Kidney (tissue), 13 donors: ENCODE measurements at regions not wholly inside any gene's neighbourhood (a gene's known extent, or its start where the extent isn't known, plus 50 kb on each side); places are given as distances from the start of the nearest gene placed in this dataset.

Experiments
- DNase-seq, 5 donors: peaks; one replicate each; pipeline ENCODE4 v3.0.0-alpha.2; 2013 to 2020
- FAIRE-seq: peaks from 2 replicates; lab custom pipeline; 2012; peaks lifted over from hg19 to GRCh38; lab: Jason Lieb, UNC
- H3K27ac ChIP-seq, 2 donors: one replicate each; pipeline ENCODE4 v1.7.0; 2013; ENCODE audit warnings: low read depth in 2 of 2, low read length in 2 of 2, inconsistent platforms in 1 of 2
- H3K27me3 ChIP-seq: one replicate; pipeline ENCODE4 v1.7.1; 2013; ENCODE audit warnings: low read length, inconsistent platforms; ENCODE audit not compliant: control insufficient read depth, insufficient read depth
- H3K36me3 ChIP-seq, 3 donors: one replicate each; pipeline versions ENCODE4 v1.7.0 to v1.7.1; 2013; ENCODE audit warnings: low read length in 3 of 3, control low read depth in 1 of 3, inconsistent platforms in 1 of 3; ENCODE audit not compliant: insufficient read depth in 3 of 3, control insufficient read depth in 2 of 3
- H3K4me1 ChIP-seq, 3 donors: one replicate each; pipeline versions ENCODE4 v1.7.0 to v1.7.1; 2013; ENCODE audit warnings: low read length in 3 of 3, inconsistent platforms in 1 of 3, low read depth in 1 of 3; ENCODE audit not compliant: control insufficient read depth in 2 of 3, insufficient read depth in 2 of 3
- H3K4me3 ChIP-seq, 3 donors: one replicate each; pipeline versions ENCODE4 v1.7.0 to v1.8.1; 2013; ENCODE audit warnings: low read length in 3 of 3, control low read depth in 1 of 3, inconsistent platforms in 1 of 3
- H3K9ac ChIP-seq, 3 donors: one replicate each; pipeline versions ENCODE4 v1.7.0 to v1.7.1; 2013; ENCODE audit warnings: low read length in 3 of 3, control low read depth in 1 of 3, inconsistent platforms in 1 of 3
- H3K9me3 ChIP-seq, 3 donors: one replicate each; pipeline versions ENCODE4 v1.7.0 to v1.7.1; 2013; ENCODE audit warnings: low read length in 3 of 3, control low read depth in 1 of 3, inconsistent platforms in 1 of 3; ENCODE audit not compliant: control insufficient read depth in 2 of 3, insufficient read depth in 1 of 3
- CTCF ChIP-seq: IDR thresholded peaks from 3 replicates; pipeline ENCODE4 v1.5.1; 2012; ENCODE audit warnings: mild to moderate bottlenecking, moderate library complexity, borderline replicate concordance; ENCODE audit not compliant: insufficient read depth; ENCODE audit errors: extremely low read depth
- intact Hi-C: fragments of 100-400 bp; cut with DNase I; formaldehyde crosslinking; loops from one replicate; pipeline ENCODE4 v1.11.1; 2022
- donor health status: control.
- donor health status: control.
- donor health status: control.
- donor health status: control.
- donor health status: control.
- donor health status: DM: yes; HTN: yes; CAD: no.
- donor health status: Normal renal cell carcinoma (clear cell type).

- FAIRE-seq, result no peak
- H3K9me3 ChIP-seq, result no peaks in the 10 kb centered on the region
- TF ChIP-seq CTCF, result no peak
- intact Hi-C loops, result no loop called here
- H3K27me3 ChIP-seq, result no peaks in the 10 kb centered on the region
- no peak overlapping the region for H3K27ac ChIP-seq
- no peak overlapping the region for H3K9ac ChIP-seq
- no peak overlapping the region for H3K4me3 ChIP-seq
- DNase-seq, result no peak
- peaks cover 0 to 5% (median 0%) of the 10 kb centered on the region in 3 donors for H3K4me1 ChIP-seq
- no peaks in the 10 kb centered on the region for H3K36me3 ChIP-seq
Measured at GRCh38 chr13:97107815-97108529, 113.7 kb upstream of the OXGR1 start.

GRCh38 chr13:97108530-97108900 is 113.6 kb upstream of the MBNL2 start:
- no peak for TF ChIP-seq CTCF
- intact Hi-C loops, result no loop called here
- no peaks in the 10 kb centered on the region for H3K36me3 ChIP-seq
- no peak overlapping the region for H3K9ac ChIP-seq
- no peak for DNase-seq
- FAIRE-seq, result no peak
- no peaks in the 10 kb centered on the region for H3K27me3 ChIP-seq
- H3K27ac ChIP-seq, result no peak overlapping the region
- H3K9me3 ChIP-seq, result no peaks in the 10 kb centered on the region
- H3K4me1 ChIP-seq, result peaks cover 0 to 5% (median 0%) of the 10 kb centered on the region in 3 donors
- no peak overlapping the region for H3K4me3 ChIP-seq

- intact Hi-C loops, result no loop called here
- Histone ChIP-seq H3K4me3 (peak overlapping the region in 1 of 3 donors; percentile 51), H3K36me3 (no peaks in the 10 kb centered on the region), H3K4me1 (peaks cover 0 to 9% (median 0%) of the 10 kb centered on the region in 3 donors), H3K27ac (no peak overlapping the region), H3K9ac (peak overlapping the region in 1 of 3 donors; percentile 62), H3K27me3 (no peaks in the 10 kb centered on the region), H3K9me3 (no peaks in the 10 kb centered on the region)
- no peak for TF ChIP-seq CTCF
- DNase-seq, result no peak
- FAIRE-seq, result no peak
Measured at GRCh38 chr13:97109256-97109655, 112.9 kb upstream of the MBNL2 start.
